GM12878 (cell line): ENCODE measurements at regions not wholly inside any gene's neighbourhood (a gene's known extent, or its start where the extent isn't known, plus 50 kb on each side); places are given as distances from the start of the nearest gene placed in this dataset.

Experiments
- ATAC-seq: fragments of 200-7000 bp; cut with Tn5 transposase; 3 replicates; pipeline ENCODE4 v1.9.1; 2020; ENCODE audit warnings: mild to moderate bottlenecking, moderate library complexity
- BruUV-seq: library from RNA; stranded (reverse); fragments of 400-500 nt; replicated peaks from 2 replicates; lab custom pipeline; 2021; lab: Mats Ljungman, UMichigan
- CTCF ChIA-PET: fragments of 300-600 bp; sonication (Branson Sonifier 250); formaldehyde crosslinking; extraction: SDS; loops from one replicate; lab custom pipeline; 2021; ENCODE audit warnings: inconsistent platforms; lab: Yijun Ruan, JAX
- POLR2A ChIA-PET: fragments of 350-600 bp; formaldehyde crosslinking; extraction: SDS; loops from one replicate; lab custom pipeline; 2021; ENCODE audit warnings: inconsistent platforms; lab: Charles Lee
- RAD21 ChIA-PET: fragments of 300-600 bp; sonication (Branson Sonifier 250); formaldehyde crosslinking; loops from one replicate; lab custom pipeline; 2023; ENCODE audit warnings: antibody characterized with exemption; ENCODE audit not compliant: unreplicated experiment; lab: Charles Lee
- SMC1A ChIA-PET: fragments of 300-600 bp; sonication (Branson Sonifier 250); formaldehyde crosslinking; loops from one replicate; lab custom pipeline; 2023; ENCODE audit not compliant: unreplicated experiment, uncharacterized antibody; lab: Charles Lee
- DNase-seq: peaks from one replicate; pipeline ENCODE4 v3.0.0-alpha.2; 2011; ENCODE audit warnings: low read depth, low spot score
- FAIRE-seq: peaks from 3 replicates; lab custom pipeline; 2011; peaks lifted over from hg19 to GRCh38; lab: Jason Lieb, UNC
- H2AFZ ChIP-seq: 2 replicates; pipeline ENCODE4 v1.6.0; 2011; ENCODE audit warnings: low read depth, low read length, control low read depth; ENCODE audit not compliant: control insufficient read depth
- H3K27ac ChIP-seq: 2 replicates; pipeline ENCODE4 v1.5.1; 2011; ENCODE audit warnings: control low read depth; ENCODE audit not compliant: control insufficient read depth, insufficient read depth
- H3K27me3 ChIP-seq, 2 experiments: replicated peaks in 1 of 2; 2 replicates each; pipeline versions ENCODE4 v1.6.0 to v1.6.1; 2011; ENCODE audit warnings: low read length in 1 of 2; ENCODE audit not compliant: control insufficient read depth in 2 of 2, insufficient read depth in 2 of 2
- H3K36me3 ChIP-seq, 2 experiments: 2 replicates each; pipeline ENCODE4 v1.5.1; 2011; ENCODE audit warnings: low read length in 1 of 2; ENCODE audit not compliant: control insufficient read depth in 2 of 2, insufficient read depth in 2 of 2
- H3K4me1 ChIP-seq: 2 replicates; pipeline ENCODE4 v1.6.1; 2011; ENCODE audit warnings: mild to moderate bottlenecking, low read length, moderate library complexity, mixed read lengths; ENCODE audit not compliant: control insufficient read depth, insufficient read depth
- H3K4me2 ChIP-seq: 2 replicates; pipeline ENCODE4 v1.6.0; 2011; ENCODE audit warnings: control low read depth; ENCODE audit not compliant: control insufficient read depth, insufficient read depth
- H3K4me3 ChIP-seq: fragments of 200-600 bp; sonication (generic); 2 replicates; pipeline ENCODE4 v1.5.1; 2016
- H3K79me2 ChIP-seq: 2 replicates; pipeline ENCODE4 v1.6.0; 2011; ENCODE audit warnings: low read length; ENCODE audit not compliant: control insufficient read depth, insufficient read depth
- H3K9ac ChIP-seq: 2 replicates; pipeline ENCODE4 v1.8.0; 2011; ENCODE audit warnings: low read length, control low read depth, mixed read lengths; ENCODE audit not compliant: control insufficient read depth, insufficient read depth
- H3K9me3 ChIP-seq: replicated peaks from 3 replicates; pipeline ENCODE4 v1.5.1; 2011; ENCODE audit warnings: mild to moderate bottlenecking, low read length; ENCODE audit not compliant: control insufficient read depth, insufficient read depth
- H4K20me1 ChIP-seq: 2 replicates; pipeline ENCODE4 v1.6.0; 2011; ENCODE audit not compliant: control insufficient read depth, insufficient read depth
- BMI1 ChIP-seq: fragments of 450-650 bp; IDR thresholded peaks from 2 replicates; pipeline ENCODE4 v1.6.1; 2016; ENCODE audit warnings: mild to moderate bottlenecking, moderate library complexity, borderline replicate concordance
- DPF2 ChIP-seq: fragments of 450-650 bp; IDR thresholded peaks from 2 replicates; pipeline ENCODE4 v1.6.1; 2017; ENCODE audit warnings: mild to moderate bottlenecking
- IRF4 ChIP-seq: IDR thresholded peaks from 2 replicates; pipeline ENCODE4 v1.6.1; 2011; ENCODE audit warnings: low read depth, low read length
- LARP7 ChIP-seq: fragments of 450-650 bp; IDR thresholded peaks from 2 replicates; pipeline ENCODE4 v1.6.1; 2017; ENCODE audit warnings: mild to moderate bottlenecking
- MEF2A ChIP-seq: IDR thresholded peaks from 2 replicates; pipeline ENCODE4 v1.6.1; 2011; ENCODE audit warnings: low read depth, mild to moderate bottlenecking, low read length, moderate library complexity; ENCODE audit not compliant: insufficient read depth
- PML ChIP-seq: IDR thresholded peaks from 2 replicates; pipeline ENCODE4 v1.6.1; 2012; ENCODE audit warnings: low read length, inconsistent platforms
- RBBP5 ChIP-seq: fragments of 200-600 bp; sonication (generic); conservative IDR thresholded peaks from 2 replicates; pipeline ENCODE4 v1.6.1; 2016
- SIN3A ChIP-seq: IDR thresholded peaks from 2 replicates; pipeline ENCODE4 v1.6.1; 2012; ENCODE audit warnings: low read depth, low read length, improper control_type of control experiment
- TCF12 ChIP-seq: IDR thresholded peaks from 2 replicates; pipeline ENCODE4 v1.6.1; 2011; ENCODE audit warnings: low read depth, mild to moderate bottlenecking, low read length
- TCF7 ChIP-seq: IDR thresholded peaks from 2 replicates; pipeline ENCODE4 v1.6.1; 2014; ENCODE audit warnings: antibody characterized with exemption, borderline replicate concordance
- YBX1 ChIP-seq: fragments of 450-650 bp; IDR thresholded peaks from 2 replicates; pipeline ENCODE4 v1.6.1; 2016; ENCODE audit warnings: antibody characterized with exemption
- ZNF622 ChIP-seq: fragments of 450-650 bp; IDR thresholded peaks from 2 replicates; pipeline ENCODE4 v1.6.1; 2017; ENCODE audit warnings: mild to moderate bottlenecking, inconsistent platforms
- ZZZ3 ChIP-seq: IDR thresholded peaks from 2 replicates; pipeline ENCODE4 v1.6.1; 2011; ENCODE audit warnings: low read depth; ENCODE audit not compliant: control insufficient read depth, insufficient read length
- in situ Hi-C: fragments of 300-500 bp; cut with MboI; formaldehyde crosslinking; loops from 9 replicates; pipeline ENCODE4 v1.14.3; 2018; ENCODE audit warnings: mixed read lengths
- intact Hi-C: fragments of 100-400 bp; cut with micrococcal nuclease; formaldehyde crosslinking; loops from one replicate; pipeline ENCODE4 v1.14.2; 2022; ENCODE audit not compliant: unreplicated experiment
- TF ChIP-seq, protein P1 (sequence below): fragments of 450-650 bp; IDR thresholded peaks from 2 replicates; pipeline ENCODE4 v1.6.1; 2014; ENCODE audit warnings: mild to moderate bottlenecking
- TF ChIP-seq, protein P2 (sequence below): fragments of 450-650 bp; IDR thresholded peaks from 2 replicates; pipeline ENCODE4 v1.6.1; 2017; ENCODE audit warnings: antibody characterized with exemption, mild to moderate bottlenecking, moderate library complexity
- TF ChIP-seq, protein P3 (sequence below): IDR thresholded peaks from 2 replicates; pipeline ENCODE4 v1.6.1; 2011; ENCODE audit warnings: mild to moderate bottlenecking, low read depth, low read length, moderate library complexity; ENCODE audit not compliant: insufficient replicate concordance
- TF ChIP-seq, protein P4 (sequence below): IDR thresholded peaks from 2 replicates; pipeline ENCODE4 v1.6.1; 2011; ENCODE audit warnings: low read depth, mild to moderate bottlenecking, low read length, moderate library complexity, borderline replicate concordance; ENCODE audit errors: extremely low read depth

DNA sequence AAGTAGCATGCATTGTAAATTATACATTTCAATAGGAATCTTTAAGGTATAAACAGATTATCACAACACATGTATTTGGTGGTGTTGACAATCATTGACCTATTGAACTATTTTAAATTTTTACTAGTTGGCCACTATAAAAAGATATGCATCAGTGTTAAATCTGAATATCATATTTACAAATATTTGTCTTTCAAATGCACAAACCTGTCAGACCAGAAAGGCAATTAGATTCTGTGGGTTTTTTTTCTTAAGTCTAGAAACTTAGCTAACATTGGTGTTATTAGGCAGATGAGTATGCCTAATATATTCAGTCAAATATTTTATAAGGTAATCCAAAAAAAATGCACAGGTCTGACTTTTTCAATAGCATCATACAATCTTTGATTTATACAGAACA lies 241.4 kb upstream of the DGKB start:
- ATAC-seq = no peak
- H3K9me3 ChIP-seq = no peaks in the 10 kb centered on the region
- in situ Hi-C loops (no loop called here), intact Hi-C loops (no loop called here)
- H3K36me3 ChIP-seq = no peaks in the 10 kb centered on the region
- FAIRE-seq = no peak
- no peak overlapping the region for H3K27ac ChIP-seq
- H3K4me3 ChIP-seq = no peak overlapping the region
- H4K20me1 ChIP-seq = no peaks in the 10 kb centered on the region
- H3K9ac ChIP-seq = no peak overlapping the region
- ChIA-PET POLR2A (no interaction called here), CTCF (no interaction called here), RAD21 (no interaction called here), SMC1A (no interaction called here)
- no peaks in the 10 kb centered on the region for H3K4me1 ChIP-seq
- no peaks in the 10 kb centered on the region for H3K27me3 ChIP-seq
- no peaks in the 10 kb centered on the region for H3K79me2 ChIP-seq
- BruUV-seq = no TSS peak
- H2AFZ ChIP-seq = no peak overlapping the region
- no peak for TF ChIP-seq TCF7
- TF ChIP-seq, protein P1, sequence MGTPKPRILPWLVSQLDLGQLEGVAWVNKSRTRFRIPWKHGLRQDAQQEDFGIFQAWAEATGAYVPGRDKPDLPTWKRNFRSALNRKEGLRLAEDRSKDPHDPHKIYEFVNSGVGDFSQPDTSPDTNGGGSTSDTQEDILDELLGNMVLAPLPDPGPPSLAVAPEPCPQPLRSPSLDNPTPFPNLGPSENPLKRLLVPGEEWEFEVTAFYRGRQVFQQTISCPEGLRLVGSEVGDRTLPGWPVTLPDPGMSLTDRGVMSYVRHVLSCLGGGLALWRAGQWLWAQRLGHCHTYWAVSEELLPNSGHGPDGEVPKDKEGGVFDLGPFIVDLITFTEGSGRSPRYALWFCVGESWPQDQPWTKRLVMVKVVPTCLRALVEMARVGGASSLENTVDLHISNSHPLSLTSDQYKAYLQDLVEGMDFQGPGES = no peak
- TF ChIP-seq, protein P2, sequence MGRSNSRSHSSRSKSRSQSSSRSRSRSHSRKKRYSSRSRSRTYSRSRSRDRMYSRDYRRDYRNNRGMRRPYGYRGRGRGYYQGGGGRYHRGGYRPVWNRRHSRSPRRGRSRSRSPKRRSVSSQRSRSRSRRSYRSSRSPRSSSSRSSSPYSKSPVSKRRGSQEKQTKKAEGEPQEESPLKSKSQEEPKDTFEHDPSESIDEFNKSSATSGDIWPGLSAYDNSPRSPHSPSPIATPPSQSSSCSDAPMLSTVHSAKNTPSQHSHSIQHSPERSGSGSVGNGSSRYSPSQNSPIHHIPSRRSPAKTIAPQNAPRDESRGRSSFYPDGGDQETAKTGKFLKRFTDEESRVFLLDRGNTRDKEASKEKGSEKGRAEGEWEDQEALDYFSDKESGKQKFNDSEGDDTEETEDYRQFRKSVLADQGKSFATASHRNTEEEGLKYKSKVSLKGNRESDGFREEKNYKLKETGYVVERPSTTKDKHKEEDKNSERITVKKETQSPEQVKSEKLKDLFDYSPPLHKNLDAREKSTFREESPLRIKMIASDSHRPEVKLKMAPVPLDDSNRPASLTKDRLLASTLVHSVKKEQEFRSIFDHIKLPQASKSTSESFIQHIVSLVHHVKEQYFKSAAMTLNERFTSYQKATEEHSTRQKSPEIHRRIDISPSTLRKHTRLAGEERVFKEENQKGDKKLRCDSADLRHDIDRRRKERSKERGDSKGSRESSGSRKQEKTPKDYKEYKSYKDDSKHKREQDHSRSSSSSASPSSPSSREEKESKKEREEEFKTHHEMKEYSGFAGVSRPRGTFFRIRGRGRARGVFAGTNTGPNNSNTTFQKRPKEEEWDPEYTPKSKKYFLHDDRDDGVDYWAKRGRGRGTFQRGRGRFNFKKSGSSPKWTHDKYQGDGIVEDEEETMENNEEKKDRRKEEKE = no peak
- no peak for TF ChIP-seq ZZZ3
- TF ChIP-seq IRF4 = no peak
- TF ChIP-seq RBBP5 = no peak
- TF ChIP-seq PML = no peak
- TF ChIP-seq LARP7 = no peak
- no peak for TF ChIP-seq BMI1
- no peak for TF ChIP-seq MEF2A
- no peak for TF ChIP-seq TCF12
- TF ChIP-seq ZNF622 = no peak
- no peak for TF ChIP-seq DPF2
- no peak for TF ChIP-seq SIN3A
- TF ChIP-seq, protein P3, sequence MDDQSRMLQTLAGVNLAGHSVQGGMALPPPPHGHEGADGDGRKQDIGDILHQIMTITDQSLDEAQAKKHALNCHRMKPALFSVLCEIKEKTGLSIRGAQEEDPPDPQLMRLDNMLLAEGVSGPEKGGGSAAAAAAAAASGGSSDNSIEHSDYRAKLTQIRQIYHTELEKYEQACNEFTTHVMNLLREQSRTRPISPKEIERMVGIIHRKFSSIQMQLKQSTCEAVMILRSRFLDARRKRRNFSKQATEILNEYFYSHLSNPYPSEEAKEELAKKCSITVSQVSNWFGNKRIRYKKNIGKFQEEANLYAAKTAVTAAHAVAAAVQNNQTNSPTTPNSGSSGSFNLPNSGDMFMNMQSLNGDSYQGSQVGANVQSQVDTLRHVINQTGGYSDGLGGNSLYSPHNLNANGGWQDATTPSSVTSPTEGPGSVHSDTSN = no peak
- TF ChIP-seq, protein P4, sequence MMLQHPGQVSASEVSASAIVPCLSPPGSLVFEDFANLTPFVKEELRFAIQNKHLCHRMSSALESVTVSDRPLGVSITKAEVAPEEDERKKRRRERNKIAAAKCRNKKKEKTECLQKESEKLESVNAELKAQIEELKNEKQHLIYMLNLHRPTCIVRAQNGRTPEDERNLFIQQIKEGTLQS = no peak
- TF ChIP-seq YBX1 = no peak
- no peak overlapping the region for H3K4me2 ChIP-seq
- DNase-seq = no peak
